ENCODE measurements at regions not wholly inside any gene's neighbourhood (a gene's known extent, or its start where the extent isn't known, plus 50 kb on each side); places are given as distances from the start of the nearest gene placed in this dataset.

- peak overlapping the region; percentile 94 for H3K27ac ChIP-seq (ENCODE audit: low read depth, low read length)
- POLR2A ChIA-PET, result interaction anchor here (0.9 to 2.3 kb wide), 4 partner anchors 8 to 53 kb away, joined by 3 to 13 read pairs (median 4); no protein-coding TSS in a partner anchor
- H3K9me3 ChIP-seq (ENCODE audit: control insufficient read depth, insufficient read depth, low read length), result no peaks in the 10 kb centered on the region; the same call in 1 of the 2 replicates
- no peak overlapping the region for H3K4me3 ChIP-seq (ENCODE audit: low read depth, low read length)
- DNase-seq (ENCODE audit: low read depth, low spot score), result no peak
- CTCF ChIA-PET, result interaction anchor here (0.9 to 1.0 kb wide), 4 partner anchors 9 to 115 kb away, joined by 3 read pairs; no protein-coding TSS in a partner anchor
- H3K27me3 ChIP-seq (ENCODE audit: control insufficient read depth, insufficient read depth, low read length), result no peaks in the 10 kb centered on the region
- TF ChIP-seq CTCF (IDR thresholded peaks at IDR 0.05; ENCODE audit: low read depth, low read length), result peak; percentile 41
Observed at GRCh38 chr15:31605467-31605931, 278.9 kb downstream of the KLF13 start.

- H3K27me3 ChIP-seq (ENCODE audit: control insufficient read depth, insufficient read depth, low read length), result no peaks in the 10 kb centered on the region
- peak; percentile 67 for DNase-seq (ENCODE audit: low read depth, low spot score)
- POLR2A ChIA-PET, result interaction anchor here (0.7 to 2.3 kb wide), 6 partner anchors 9 to 1622 kb away, joined by 3 to 13 read pairs (median 4); partner anchors contain the start of gene KLF13
- no peak overlapping the region for H3K4me3 ChIP-seq (ENCODE audit: low read depth, low read length)
- TF ChIP-seq CTCF (IDR thresholded peaks at IDR 0.05; ENCODE audit: low read depth, low read length), result no peak
- CTCF ChIA-PET, result interaction anchor here (0.9 to 1.0 kb wide), 4 partner anchors 9 to 116 kb away, joined by 3 read pairs; no protein-coding TSS in a partner anchor
- peak overlapping the region; percentile 94 for H3K27ac ChIP-seq (ENCODE audit: low read depth, low read length)
- H3K9me3 ChIP-seq (ENCODE audit: control insufficient read depth, insufficient read depth, low read length), result no peaks in the 10 kb centered on the region; the same call in 1 of the 2 replicates
Observed at GRCh38 chr15:31606194-31606669, 279.6 kb downstream of the KLF13 start.

- peak overlapping the region; percentile 68 for H3K27ac ChIP-seq (ENCODE audit: low read depth, low read length)
- no peak overlapping the region for H3K4me3 ChIP-seq (ENCODE audit: low read depth, low read length)
- ChIA-PET POLR2A (interaction anchor here (0.7 to 2.3 kb wide), 3 partner anchors 16 to 1623 kb away, joined by 3 to 13 read pairs (median 4); partner anchors contain the start of gene KLF13), CTCF (interaction anchor here (1.0 kb wide), 1 partner anchor 371 kb away, joined by 4 read pairs; no protein-coding TSS in a partner anchor)
- DNase-seq (ENCODE audit: low read depth, low spot score), result no peak
- no peaks in the 10 kb centered on the region for H3K27me3 ChIP-seq (ENCODE audit: control insufficient read depth, insufficient read depth, low read length)
- no peak for TF ChIP-seq CTCF (IDR thresholded peaks at IDR 0.05; ENCODE audit: low read depth, low read length)
- no peaks in the 10 kb centered on the region; the same call in 1 of the 2 replicates for H3K9me3 ChIP-seq (ENCODE audit: control insufficient read depth, insufficient read depth, low read length)
Observed at GRCh38 chr15:31606931-31607497, 280.4 kb downstream of the KLF13 start.

- DNase-seq (ENCODE audit: low read depth, low spot score), result no peak
- POLR2A ChIA-PET, result interaction anchor here (2.3 kb wide), 1 partner anchor 17 kb away, joined by 13 read pairs; no protein-coding TSS in a partner anchor
- Histone ChIP-seq H3K4me3 (ENCODE audit: low read depth, low read length) (no peak overlapping the region), H3K27me3 (ENCODE audit: control insufficient read depth, insufficient read depth, low read length) (no peaks in the 10 kb centered on the region), H3K9me3 (ENCODE audit: control insufficient read depth, insufficient read depth, low read length) (no peaks in the 10 kb centered on the region; the same call in 1 of the 2 replicates), H3K27ac (ENCODE audit: low read depth, low read length) (no peak overlapping the region)
- CTCF ChIA-PET, result interaction anchor here (1.0 to 2.3 kb wide), 2 partner anchors 36 to 370 kb away, joined by 4 to 8 read pairs; no protein-coding TSS in a partner anchor
- TF ChIP-seq CTCF (IDR thresholded peaks at IDR 0.05; ENCODE audit: low read depth, low read length), result no peak
Observed at GRCh38 chr15:31607656-31608055, 281.0 kb downstream of the KLF13 start.

GRCh38 chr15:31609258-31609681 lies 282.6 kb downstream of the KLF13 start:
- ChIA-PET POLR2A (no interaction called here), CTCF (interaction anchor here (2.3 kb wide), 1 partner anchor 38 kb away, joined by 8 read pairs; no protein-coding TSS in a partner anchor)
- TF ChIP-seq CTCF (IDR thresholded peaks at IDR 0.05; ENCODE audit: low read depth, low read length), result no peak
- Histone ChIP-seq H3K27ac (ENCODE audit: low read depth, low read length) (no peak overlapping the region), H3K9me3 (ENCODE audit: control insufficient read depth, insufficient read depth, low read length) (no peaks in the 10 kb centered on the region; the same call in 1 of the 2 replicates), H3K4me3 (ENCODE audit: low read depth, low read length) (no peak overlapping the region), H3K27me3 (ENCODE audit: control insufficient read depth, insufficient read depth, low read length) (no peaks in the 10 kb centered on the region)
- DNase-seq (ENCODE audit: low read depth, low spot score), result no peak
